ENCODE measurements at regions not wholly inside any gene's neighbourhood (a gene's known extent, or its start where the extent isn't known, plus 50 kb on each side); places are given as distances from the start of the nearest gene placed in this dataset.
"Not testable (repeated sequence)": the region's sequence is repeated elsewhere in the genome, so short reads cannot be mapped to it uniquely, and the experiment has no call there.

DNA sequence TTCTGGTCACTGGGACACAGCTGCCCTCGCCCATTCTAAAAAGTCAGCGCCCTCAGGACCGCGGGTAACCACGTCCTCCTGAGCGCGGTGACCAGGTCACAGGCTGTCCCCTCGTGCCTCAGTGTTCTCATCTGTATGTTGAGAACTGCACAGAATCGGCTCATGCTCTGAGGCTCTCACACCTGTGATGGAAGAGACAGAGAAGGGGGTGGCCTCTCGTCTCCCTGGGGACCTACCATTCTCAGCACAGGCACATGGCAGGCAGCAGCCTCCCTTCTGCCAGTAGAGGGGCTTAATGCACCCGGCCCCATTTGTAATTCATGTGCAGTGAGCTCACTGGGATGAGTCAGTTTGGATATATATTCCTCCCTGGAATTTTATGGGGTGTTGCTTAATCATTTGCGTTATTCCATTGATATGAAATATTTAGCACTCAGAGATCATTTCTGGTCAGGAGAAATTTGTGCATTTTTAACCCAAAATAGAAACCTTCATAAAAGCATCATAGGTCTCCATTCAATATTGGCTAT lies 51.9 kb upstream of the ROPN1B start:
- in situ Hi-C loops (cut with MboI); H3K36me3 ChIP-seq (ENCODE audit: control insufficient read depth, insufficient read depth, low read length); H3K4me1 ChIP-seq (replicated peaks in 1 of 2; ENCODE audit: control insufficient read depth in 2 of 2, insufficient read depth in 2 of 2, low read length in 2 of 2); H4K20me1 ChIP-seq (replicated peaks; ENCODE audit: control insufficient read depth, insufficient read depth, low read length); H3K79me2 ChIP-seq (ENCODE audit: control insufficient read depth, insufficient read depth, low read length); H3K27me3 ChIP-seq (ENCODE audit: control insufficient read depth in 2 of 2, insufficient read depth in 2 of 2, low read length in 2 of 2); POLR2A ChIA-PET; H3K9me3 ChIP-seq (replicated peaks; ENCODE audit: control insufficient read depth, insufficient read depth, low read depth, low read length); FAIRE-seq; H3K9me1 ChIP-seq (ENCODE audit: control insufficient read depth, insufficient read depth, low read length); CTCF ChIA-PET (ENCODE audit: low intra/inter-chr PET ratio); intact Hi-C loops (cut with micrococcal nuclease); ATAC-seq; TF ChIP-seq CEBPG (CRISPR knock-in tag; IDR thresholded peaks at IDR 0.05): not testable (repeated sequence)
- TF ChIP-seq CEBPG (tag; conservative IDR thresholded peaks at IDR 0.05 in 1 of 2, IDR thresholded peaks at IDR 0.05 in 1 of 2): 0 out of 4 replicates have a peak, but pooled peaks of 1 of the 2 experiments have one; percentile 20
- TF ChIP-seq EP400 (IDR thresholded peaks at IDR 0.05): peak; percentile 11; the same call in 1 of the 2 replicates
- TF ChIP-seq L3MBTL2 (IDR thresholded peaks at IDR 0.05): peak; percentile 28; the same call in 1 of the 2 replicates
- TF ChIP-seq, protein P1, sequence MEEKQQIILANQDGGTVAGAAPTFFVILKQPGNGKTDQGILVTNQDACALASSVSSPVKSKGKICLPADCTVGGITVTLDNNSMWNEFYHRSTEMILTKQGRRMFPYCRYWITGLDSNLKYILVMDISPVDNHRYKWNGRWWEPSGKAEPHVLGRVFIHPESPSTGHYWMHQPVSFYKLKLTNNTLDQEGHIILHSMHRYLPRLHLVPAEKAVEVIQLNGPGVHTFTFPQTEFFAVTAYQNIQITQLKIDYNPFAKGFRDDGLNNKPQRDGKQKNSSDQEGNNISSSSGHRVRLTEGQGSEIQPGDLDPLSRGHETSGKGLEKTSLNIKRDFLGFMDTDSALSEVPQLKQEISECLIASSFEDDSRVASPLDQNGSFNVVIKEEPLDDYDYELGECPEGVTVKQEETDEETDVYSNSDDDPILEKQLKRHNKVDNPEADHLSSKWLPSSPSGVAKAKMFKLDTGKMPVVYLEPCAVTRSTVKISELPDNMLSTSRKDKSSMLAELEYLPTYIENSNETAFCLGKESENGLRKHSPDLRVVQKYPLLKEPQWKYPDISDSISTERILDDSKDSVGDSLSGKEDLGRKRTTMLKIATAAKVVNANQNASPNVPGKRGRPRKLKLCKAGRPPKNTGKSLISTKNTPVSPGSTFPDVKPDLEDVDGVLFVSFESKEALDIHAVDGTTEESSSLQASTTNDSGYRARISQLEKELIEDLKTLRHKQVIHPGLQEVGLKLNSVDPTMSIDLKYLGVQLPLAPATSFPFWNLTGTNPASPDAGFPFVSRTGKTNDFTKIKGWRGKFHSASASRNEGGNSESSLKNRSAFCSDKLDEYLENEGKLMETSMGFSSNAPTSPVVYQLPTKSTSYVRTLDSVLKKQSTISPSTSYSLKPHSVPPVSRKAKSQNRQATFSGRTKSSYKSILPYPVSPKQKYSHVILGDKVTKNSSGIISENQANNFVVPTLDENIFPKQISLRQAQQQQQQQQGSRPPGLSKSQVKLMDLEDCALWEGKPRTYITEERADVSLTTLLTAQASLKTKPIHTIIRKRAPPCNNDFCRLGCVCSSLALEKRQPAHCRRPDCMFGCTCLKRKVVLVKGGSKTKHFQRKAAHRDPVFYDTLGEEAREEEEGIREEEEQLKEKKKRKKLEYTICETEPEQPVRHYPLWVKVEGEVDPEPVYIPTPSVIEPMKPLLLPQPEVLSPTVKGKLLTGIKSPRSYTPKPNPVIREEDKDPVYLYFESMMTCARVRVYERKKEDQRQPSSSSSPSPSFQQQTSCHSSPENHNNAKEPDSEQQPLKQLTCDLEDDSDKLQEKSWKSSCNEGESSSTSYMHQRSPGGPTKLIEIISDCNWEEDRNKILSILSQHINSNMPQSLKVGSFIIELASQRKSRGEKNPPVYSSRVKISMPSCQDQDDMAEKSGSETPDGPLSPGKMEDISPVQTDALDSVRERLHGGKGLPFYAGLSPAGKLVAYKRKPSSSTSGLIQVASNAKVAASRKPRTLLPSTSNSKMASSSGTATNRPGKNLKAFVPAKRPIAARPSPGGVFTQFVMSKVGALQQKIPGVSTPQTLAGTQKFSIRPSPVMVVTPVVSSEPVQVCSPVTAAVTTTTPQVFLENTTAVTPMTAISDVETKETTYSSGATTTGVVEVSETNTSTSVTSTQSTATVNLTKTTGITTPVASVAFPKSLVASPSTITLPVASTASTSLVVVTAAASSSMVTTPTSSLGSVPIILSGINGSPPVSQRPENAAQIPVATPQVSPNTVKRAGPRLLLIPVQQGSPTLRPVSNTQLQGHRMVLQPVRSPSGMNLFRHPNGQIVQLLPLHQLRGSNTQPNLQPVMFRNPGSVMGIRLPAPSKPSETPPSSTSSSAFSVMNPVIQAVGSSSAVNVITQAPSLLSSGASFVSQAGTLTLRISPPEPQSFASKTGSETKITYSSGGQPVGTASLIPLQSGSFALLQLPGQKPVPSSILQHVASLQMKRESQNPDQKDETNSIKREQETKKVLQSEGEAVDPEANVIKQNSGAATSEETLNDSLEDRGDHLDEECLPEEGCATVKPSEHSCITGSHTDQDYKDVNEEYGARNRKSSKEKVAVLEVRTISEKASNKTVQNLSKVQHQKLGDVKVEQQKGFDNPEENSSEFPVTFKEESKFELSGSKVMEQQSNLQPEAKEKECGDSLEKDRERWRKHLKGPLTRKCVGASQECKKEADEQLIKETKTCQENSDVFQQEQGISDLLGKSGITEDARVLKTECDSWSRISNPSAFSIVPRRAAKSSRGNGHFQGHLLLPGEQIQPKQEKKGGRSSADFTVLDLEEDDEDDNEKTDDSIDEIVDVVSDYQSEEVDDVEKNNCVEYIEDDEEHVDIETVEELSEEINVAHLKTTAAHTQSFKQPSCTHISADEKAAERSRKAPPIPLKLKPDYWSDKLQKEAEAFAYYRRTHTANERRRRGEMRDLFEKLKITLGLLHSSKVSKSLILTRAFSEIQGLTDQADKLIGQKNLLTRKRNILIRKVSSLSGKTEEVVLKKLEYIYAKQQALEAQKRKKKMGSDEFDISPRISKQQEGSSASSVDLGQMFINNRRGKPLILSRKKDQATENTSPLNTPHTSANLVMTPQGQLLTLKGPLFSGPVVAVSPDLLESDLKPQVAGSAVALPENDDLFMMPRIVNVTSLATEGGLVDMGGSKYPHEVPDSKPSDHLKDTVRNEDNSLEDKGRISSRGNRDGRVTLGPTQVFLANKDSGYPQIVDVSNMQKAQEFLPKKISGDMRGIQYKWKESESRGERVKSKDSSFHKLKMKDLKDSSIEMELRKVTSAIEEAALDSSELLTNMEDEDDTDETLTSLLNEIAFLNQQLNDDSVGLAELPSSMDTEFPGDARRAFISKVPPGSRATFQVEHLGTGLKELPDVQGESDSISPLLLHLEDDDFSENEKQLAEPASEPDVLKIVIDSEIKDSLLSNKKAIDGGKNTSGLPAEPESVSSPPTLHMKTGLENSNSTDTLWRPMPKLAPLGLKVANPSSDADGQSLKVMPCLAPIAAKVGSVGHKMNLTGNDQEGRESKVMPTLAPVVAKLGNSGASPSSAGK (IDR thresholded peaks at IDR 0.05): peak; percentile 30; the same call in 1 of the 2 replicates
- TSS peak; percentile 71 for BruUV-seq (replicated peaks)
- 0% methylated on average over 10 of the region's 12 CpGs for WGBS (ENCODE audit: insufficient coverage, low coverage, missing lambda C conversion rate)
- Histone ChIP-seq H3K4me2 (ENCODE audit: insufficient read depth, low read length) (peak overlapping the region; percentile 78), H3K27ac (ENCODE audit: extremely low read depth, low read depth, low read length) (peak overlapping the region; percentile 66), H3K9ac (ENCODE audit: insufficient read depth in 1 of 2, low read depth in 2 of 2, low read length in 2 of 2) (peak overlapping the region; percentile 56 to 89), H2AFZ (ENCODE audit: low read depth, low read length) (peak overlapping the region; percentile 88), H3K4me3 (peak overlapping the region; percentile 60)
- peak in 3 of 4 experiments; percentile 6 to 25 (median 7) for DNase-seq (ENCODE audit: extremely low read depth in 1 of 4, low spot score in 3 of 4)

DNA sequence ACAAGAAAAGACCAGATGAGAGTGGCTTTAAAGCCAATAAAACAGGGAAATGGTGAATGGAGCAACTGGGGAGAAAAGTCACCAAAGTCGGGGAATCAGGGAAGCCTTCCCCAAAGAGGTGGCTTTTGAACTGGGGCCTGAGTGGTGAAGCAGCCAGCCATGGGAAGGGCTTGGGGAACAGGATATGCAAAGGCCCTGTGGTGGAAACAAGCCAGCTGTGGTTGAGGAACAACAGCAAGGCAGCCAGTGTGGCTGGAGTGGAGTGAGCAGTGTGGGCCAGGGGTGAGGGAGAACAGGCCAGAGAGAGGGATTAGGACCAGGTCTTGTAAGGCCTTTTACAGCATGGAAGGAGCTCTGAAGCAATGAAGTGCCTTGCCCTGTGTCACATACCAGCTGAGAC lies 51.0 kb upstream of the ROPN1B start:
- DNase-seq (ENCODE audit: extremely low read depth in 1 of 4, low spot score in 3 of 4); H2AFZ ChIP-seq (ENCODE audit: low read depth, low read length); H3K27ac ChIP-seq (ENCODE audit: extremely low read depth, low read depth, low read length); H3K79me2 ChIP-seq (ENCODE audit: control insufficient read depth, insufficient read depth, low read length); intact Hi-C loops (cut with micrococcal nuclease); H3K4me2 ChIP-seq (ENCODE audit: insufficient read depth, low read length); in situ Hi-C loops (cut with MboI); CTCF ChIA-PET (ENCODE audit: low intra/inter-chr PET ratio); POLR2A ChIA-PET; ATAC-seq; H3K9ac ChIP-seq (ENCODE audit: insufficient read depth in 1 of 2, low read depth in 2 of 2, low read length in 2 of 2); H4K20me1 ChIP-seq (replicated peaks; ENCODE audit: control insufficient read depth, insufficient read depth, low read length); BruUV-seq (replicated peaks); H3K4me1 ChIP-seq (replicated peaks in 1 of 2; ENCODE audit: control insufficient read depth in 2 of 2, insufficient read depth in 2 of 2, low read length in 2 of 2); FAIRE-seq; H3K9me3 ChIP-seq (replicated peaks; ENCODE audit: control insufficient read depth, insufficient read depth, low read depth, low read length); H3K4me3 ChIP-seq; H3K27me3 ChIP-seq (ENCODE audit: control insufficient read depth in 2 of 2, insufficient read depth in 2 of 2, low read length in 2 of 2); H3K9me1 ChIP-seq (ENCODE audit: control insufficient read depth, insufficient read depth, low read length); H3K36me3 ChIP-seq (ENCODE audit: control insufficient read depth, insufficient read depth, low read length): not testable (repeated sequence)
- no CpG with 5 or more reads among the region's 1 CpG for WGBS (ENCODE audit: insufficient coverage, low coverage, missing lambda C conversion rate)

All from K562 (cell line).